HG03442 (cell line): ENCODE measurements at regions not wholly inside any gene's neighbourhood (a gene's known extent, or its start where the extent isn't known, plus 50 kb on each side); places are given as distances from the start of the nearest gene placed in this dataset.
A peak's percentile ranks its signal among the peaks of the same experiment; 100 is the strongest.
"Not testable (repeated sequence)": the region's sequence is repeated elsewhere in the genome, so short reads cannot be mapped to it uniquely, and the experiment has no call there.

ENCODE experiments used
- ATAC-seq: cut with Tn5 transposase; IDR thresholded peaks from one replicate; pipeline ENCODE4 v1.9.1; 2021; ENCODE audit warnings: mild to moderate bottlenecking, moderate library complexity; ENCODE audit not compliant: unreplicated experiment

DNA sequence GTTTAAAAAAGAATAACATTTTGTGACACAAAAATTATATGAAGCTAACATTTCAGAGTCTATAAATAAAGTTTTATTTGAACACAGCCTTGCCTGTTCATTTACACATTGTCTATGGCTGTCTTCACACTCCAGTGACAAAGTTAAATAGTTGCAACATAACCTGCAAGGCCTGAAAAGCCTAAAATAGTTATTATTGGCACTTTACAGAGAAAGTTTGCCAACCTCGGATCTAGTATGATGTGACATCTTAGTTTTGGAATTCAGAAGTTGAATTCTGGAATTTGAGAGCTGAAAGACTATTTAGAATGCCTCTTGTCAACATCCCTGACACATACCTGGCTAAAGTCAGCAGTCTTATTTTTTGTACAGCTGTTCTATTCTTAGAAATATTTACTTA, 68.3 kb downstream of the DYRK2 start:
- no peak for ATAC-seq

DNA sequence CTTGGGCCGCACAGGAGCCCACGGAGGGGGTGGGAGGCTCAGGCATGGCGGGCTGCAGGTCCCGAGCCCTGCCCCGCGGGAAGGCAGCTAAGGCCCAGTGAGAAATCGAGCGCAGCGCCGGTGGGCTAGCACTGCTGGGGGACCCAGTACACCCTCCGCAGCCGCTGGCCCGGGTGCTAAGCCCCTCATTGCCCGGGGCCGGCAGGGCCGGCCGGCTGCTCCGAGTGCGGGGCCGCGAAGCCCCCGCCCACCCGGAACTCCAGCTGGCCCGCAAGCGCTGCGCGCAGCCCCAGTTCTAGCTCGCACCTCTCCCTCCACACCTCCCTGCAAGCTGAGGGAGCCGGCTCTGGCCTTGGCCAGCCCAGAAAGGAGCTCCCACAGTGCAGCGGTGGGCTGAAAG, 70.8 kb downstream of the DYRK2 start:
- ATAC-seq, result not testable (repeated sequence)

DNA sequence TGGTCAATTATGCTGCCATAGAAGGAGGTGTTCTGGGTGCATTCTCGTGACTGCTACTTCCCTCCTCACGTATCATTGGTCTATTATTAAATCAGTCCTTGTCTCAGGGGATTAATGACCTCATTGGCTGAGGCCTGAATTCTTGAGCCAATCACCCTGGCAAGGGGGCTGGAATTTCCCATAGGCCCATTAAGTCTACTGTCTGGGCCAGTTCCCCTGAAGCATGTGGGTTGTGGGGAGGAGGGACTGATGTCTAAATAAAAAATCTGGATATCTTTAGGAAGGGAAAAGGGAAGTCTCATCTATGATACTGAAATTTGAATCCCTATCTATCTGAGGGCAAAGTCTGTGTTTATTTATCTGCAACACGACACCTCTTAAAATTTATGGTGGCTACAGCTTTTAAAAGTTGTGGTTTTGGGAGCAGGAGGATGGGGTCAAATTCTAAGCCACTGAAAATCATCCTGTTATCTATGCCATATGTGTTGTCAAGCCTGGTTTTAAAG, 71.9 kb downstream of the DYRK2 start:
- no peak for ATAC-seq

DNA sequence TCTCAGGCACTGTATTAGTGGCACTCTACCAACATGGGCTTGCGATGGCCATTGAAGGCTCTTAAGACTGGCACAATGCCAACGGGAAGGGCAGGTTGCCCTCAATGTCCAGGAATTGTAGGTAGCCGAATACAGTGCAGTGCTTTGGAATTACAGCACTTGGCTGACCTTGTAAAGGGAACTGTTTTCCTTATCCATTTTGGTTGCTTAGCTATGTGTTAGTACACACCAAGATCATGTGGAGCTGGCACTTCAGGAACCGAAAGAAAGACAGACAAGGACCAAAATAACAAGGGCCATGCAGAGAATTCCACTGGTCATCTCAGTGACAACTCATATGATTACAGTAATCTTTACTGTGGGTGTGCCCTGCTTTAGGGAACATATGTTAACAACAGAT, 72.7 kb downstream of the DYRK2 start:
- no peak for ATAC-seq

DNA sequence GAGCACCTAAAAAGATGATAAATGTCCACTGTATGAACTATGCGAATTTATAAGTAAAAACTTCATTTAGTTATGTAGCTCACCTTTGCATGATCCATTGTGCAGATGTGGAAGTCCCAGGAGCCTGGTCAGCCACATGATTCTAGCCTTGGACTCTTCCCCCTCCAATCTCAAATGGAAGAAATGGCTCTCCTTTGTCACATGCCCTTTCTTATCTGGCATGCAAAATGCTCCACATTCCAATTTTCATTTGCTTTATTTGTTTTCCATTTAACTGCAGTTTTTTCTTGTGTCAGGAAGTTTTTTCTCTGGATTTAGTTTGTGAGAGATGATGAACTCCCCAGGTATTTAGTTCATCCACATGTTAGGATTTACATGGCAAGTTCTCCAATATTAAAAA, 73.8 kb downstream of the DYRK2 start:
- no peak for ATAC-seq

DNA sequence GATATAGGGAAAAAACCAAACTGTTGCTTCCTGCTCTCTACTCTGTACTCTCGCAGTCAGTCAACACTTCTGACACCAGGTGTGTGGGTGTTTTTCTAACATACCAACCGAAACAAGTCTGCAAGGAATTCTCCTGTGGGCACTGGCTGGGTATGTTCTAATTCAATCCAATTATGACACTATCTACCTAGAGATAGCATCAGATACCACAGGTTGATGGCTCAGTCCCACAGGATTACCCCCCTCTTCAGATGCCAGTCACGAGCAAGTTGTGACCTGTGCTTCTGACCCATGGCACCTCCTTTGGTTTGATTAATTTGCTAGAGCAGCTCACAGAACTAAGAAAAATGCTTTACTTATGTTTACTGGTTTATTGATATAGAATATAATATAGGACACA, 78.3 kb downstream of the DYRK2 start:
- no peak for ATAC-seq

DNA sequence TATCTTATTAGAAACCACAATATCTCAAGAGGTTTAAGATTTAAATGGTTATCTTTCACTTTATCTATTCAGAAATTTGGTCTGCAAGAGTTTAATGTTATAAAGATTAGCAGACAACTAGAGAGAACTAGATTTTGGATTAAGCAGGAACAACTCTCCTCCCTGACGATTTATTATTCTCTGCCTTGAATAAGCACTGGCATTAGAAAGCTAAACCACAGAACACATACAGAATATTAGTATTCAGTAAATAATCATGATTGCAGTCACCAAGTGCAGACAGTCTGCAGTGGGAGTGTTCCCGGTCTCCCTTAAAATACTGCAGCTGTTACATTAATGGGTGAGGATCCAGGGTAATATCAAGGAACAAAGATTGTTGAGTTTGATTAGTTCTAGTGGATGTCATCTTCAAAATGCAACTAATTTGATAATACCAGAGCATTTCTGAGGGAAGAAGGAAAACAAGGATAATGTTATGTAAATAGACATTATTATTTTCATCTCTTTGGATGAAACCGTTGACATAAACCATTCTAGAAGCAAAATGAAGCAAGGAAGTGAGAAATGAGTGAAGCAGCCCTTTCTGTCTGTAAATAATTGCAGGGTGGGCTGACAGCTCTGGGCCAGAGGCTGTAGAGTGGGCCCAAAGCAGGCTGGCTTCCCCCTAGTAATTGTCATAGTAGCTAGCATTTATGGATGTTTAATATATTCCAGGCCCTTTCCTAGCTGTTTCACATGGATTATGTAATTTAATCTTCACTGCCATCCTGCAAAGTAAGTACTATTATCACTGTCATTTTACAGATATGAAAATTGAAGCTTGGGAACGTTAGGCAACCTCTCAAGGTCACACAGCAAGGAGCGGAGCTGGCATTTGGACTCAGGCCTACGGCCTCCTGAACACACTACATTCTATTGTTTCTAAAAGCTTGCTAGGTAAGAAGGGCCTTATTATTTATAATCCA, 79.4 kb downstream of the DYRK2 start:
- ATAC-seq, result no peak

DNA sequence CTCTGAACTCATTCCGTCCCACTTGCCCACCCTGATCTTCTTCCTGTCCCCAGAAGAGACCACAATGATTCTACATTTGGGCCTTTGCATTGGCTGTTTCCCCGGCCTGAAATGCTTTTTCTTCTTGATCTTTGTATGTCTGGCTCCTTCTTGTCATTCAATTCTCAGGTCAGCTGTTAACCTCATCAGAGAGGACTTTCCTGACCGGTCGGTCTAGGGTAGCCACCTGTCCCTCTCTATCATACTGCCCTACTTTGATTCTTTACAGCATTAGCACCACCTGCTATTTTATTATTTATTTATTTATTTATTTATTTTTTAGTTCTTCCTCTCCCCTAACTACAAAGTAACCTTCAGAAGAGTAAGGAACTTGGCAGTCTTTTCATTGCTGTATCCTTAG, 84.3 kb downstream of the DYRK2 start:
- no peak for ATAC-seq

DNA sequence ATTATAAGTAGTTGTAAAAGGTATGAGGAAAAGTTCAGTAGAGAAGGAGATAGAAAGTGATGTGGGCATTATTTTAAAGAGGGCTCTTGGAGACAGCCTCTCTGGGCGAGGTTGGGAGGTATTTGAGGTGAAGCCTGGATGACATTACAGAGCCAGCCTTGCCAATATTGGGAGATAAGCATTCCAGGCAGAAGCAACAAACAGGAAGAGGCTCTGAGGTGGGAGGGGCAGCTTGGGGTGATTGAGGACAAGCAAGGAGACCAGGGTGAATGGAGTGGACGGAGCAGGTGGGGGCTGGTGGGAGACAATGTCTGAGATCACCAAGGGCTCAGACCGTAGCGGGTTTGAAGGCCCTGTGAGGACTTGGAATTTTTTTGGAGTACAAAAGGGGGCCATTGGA, 87.3 kb downstream of the DYRK2 start:
- no peak for ATAC-seq

DNA sequence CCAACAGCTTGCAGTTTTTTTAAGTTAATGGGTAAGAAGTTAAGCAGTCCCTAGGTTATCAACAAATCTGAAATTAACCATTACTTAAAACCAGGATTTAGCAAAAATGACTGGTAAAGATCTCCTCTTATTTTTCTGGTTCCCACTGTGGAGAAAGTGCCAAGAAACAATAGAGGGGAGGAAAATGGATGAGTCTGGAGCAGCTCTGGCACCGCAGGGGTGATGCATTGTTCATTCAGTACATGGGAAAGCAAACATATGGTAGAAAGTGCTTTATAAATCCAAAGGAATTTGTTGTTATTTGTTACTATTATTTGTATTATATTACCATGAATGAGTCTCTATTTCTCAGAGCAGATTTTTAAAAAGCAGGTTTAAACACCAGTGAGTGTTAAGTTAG, 92.2 kb downstream of the DYRK2 start:
- ATAC-seq, result no peak

DNA sequence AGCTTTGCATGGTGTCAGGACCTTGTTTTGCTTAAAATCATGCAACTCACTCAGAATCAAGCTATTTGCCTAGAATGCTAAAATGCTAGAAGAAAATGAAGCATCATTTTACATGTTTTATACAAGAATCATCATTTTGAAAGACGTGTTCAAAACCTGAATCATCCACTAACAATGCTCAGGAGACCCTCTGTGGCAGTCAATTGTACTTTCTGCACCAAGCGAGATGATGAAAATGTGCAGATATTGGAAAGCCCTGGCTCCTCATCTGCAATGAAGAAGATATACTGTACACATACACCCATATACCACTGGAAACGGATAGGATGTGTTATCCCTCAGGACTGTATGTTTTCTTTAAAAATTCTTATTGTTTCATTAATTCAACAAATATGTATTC, 92.7 kb downstream of the DYRK2 start:
- no peak for ATAC-seq

DNA sequence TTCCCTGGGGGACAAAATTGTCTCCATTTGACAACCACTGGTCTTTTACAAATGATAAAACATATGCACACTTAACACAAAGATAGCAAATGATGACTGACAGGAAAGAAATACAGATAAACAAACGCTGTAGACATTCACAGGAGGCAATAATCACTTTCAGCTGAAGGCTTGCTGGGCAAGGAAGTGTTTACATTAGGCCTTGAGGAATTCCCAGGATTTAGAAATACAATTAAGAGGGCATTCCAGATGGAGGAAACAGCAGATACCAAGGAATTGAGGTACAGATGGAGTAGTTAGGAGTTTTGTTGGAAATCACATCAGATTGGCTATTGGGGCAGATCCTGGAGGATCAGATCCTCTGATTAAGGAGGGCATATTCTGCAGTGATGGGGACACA, 93.9 kb downstream of the DYRK2 start:
- ATAC-seq, result no peak

DNA sequence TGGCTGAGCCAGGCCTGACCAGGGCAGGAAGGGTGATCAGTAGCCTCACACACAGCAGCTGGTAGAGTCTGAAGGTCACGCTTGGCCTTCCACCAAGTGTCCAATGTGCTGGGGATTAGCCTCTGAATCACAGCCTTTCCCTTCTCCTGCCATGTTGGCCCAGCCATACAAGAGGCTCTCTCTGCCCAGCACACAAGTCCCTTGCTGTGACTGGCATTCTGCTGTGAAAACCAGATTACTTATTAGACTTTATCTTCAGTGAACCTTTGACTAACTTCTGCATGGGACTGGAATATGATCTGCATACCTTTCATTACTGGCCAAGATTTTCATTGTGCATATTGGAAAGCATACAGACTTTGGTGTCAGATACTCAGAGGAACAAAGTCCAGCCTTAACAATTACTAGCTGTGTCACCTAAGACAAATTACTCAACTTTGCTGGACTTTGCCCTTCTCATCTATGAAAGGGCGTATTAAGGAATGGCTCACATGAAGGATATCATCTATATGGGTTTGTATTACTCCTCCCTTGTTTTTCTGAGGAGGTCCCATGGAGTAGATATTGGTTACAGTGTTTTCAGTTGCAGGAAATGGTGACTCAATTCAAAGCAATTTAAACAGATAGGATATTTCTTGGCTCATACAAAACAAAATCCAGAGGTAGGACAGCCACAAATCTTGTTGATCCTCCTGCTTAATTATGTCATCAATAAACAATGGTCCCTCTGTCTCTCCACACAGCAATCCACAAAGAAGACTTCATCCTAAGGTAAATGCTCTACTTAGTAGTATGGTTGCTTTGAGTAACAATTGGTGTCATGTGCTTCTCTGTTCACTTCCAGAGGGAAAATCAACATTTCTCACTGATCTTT, 99.6 kb downstream of the DYRK2 start:
- ATAC-seq, result no peak

DNA sequence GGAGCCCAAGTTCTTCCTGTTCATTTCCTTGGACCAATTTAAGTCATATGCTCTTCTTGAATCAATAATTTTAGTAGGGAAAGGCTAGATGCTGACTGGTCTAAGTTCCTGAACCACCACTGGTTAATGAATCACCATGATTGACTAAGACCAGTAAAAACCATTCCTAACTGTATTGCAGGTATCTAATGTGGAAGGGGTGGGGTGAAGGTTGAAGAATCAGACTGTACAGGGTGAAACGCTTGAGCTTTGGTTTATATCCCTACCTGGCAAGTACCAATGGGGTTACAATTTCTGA, 100.1 kb downstream of the DYRK2 start:
- ATAC-seq, result no peak

DNA sequence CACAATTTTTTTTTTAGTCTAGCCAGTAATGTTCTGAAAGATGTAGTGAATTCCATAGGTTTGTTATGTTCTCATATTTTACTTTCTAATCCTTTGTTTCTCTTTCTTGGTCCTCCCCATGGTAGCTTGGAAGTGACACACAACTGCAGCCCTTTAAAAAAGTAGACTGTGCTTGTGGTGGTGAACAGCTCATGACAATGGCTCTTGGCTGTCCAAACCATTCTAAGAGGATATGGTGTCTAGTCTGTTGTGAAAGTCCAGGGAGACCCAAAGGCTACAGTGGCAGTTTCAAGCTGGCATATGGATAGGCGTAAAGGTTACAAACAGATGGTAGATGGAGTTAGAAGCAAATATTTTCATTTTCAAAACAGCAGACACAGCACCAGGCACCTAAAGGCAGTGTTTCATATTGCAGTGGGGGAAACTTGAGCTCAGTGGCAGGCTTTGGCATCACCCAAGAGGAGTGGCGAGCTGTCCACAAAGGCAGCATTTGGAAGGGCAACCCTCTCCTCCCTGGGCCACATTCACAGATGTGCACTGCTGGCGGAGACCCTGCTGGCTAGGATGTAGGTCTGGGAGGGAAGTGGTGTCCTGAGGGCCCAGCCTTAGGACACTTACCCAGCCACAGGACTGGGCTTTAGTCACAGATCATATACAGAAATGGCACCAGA, 102.1 kb downstream of the DYRK2 start:
- no peak for ATAC-seq

DNA sequence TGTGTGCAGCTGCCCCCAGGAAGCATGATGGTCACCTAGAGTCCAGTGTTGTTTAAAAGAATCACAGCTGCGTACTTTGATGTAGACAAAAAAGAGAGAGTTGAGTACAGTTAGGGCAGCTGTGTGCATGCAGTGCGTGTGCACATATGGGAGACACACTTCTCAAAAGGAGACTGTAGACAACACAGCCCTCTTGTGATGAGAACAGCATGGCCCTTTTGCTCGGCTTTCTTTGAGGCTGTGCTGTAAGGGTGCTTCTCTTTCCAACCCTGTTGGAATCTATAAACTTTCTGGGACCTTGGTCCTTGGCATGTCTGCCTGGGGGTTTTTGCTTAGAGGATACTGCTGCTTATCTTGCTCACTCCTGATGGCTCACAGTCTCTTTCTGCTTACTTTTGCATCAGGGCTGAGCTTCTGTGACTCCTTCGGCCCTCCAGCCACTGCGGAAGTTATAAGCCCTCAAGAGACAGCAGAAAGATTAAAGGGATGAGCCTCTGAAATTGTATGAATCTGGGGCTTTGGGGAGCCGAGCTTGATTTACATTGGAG, 102.9 kb downstream of the DYRK2 start:
- ATAC-seq, result no peak

DNA sequence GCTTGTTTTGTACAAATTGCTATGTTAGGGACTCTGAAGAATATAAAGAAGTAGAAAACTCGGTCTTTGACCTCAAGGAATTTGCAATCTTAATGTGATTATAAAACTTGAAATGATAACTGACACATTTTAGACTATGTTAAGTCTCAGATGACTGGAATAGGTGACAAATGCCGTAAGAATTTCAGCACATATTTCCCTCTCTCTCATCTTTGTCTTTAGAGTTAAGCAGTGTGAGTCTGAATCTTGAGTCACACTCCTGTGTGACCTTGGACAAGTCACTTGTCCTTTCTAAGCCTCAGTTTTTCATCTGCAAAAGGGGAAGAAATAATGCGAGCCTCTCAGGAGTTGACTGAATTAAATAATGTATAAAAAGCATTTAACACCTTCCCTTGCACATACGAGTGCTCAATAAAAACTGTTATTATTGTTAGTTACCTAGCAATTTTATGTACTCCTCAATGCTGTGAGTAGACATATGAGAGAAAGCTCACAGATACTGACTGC, 103.7 kb downstream of the DYRK2 start:
- ATAC-seq, result no peak

DNA sequence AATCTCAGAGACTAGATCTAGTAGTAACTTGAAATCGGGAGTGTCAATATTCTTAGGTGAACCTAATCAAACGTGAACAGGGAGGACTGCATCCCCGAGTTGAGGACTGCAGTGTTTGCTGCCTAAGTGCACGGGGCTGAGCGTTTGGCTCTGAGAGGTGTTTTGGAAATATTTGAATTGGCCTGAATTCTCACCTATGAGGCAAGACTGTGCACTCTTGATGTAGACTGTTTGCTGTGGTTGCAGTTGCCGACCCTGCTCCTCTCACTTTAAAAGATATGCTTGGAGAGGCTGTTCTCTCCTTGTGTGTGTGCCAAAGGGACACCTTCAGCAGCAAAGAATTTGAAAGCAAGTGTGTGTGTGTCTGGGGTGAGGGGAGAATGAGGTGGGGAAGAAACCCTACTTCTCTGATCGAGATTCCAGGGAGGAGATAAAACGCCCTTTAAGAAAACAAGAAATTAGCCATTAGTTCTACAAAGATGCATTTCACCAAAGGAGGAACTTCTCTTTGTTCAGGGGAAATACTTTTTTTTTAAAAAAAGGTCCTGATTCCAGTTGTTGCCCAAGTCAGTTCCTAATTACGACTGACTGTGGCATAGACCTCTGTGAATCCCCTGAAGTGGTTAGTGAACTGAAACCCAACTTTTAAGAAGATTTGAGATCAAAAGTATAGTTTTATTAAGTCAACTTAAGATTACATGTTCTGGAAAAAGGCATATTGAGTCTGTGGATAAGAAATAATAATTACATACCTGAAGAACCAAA, 106.6 kb downstream of the DYRK2 start:
- no peak for ATAC-seq

DNA sequence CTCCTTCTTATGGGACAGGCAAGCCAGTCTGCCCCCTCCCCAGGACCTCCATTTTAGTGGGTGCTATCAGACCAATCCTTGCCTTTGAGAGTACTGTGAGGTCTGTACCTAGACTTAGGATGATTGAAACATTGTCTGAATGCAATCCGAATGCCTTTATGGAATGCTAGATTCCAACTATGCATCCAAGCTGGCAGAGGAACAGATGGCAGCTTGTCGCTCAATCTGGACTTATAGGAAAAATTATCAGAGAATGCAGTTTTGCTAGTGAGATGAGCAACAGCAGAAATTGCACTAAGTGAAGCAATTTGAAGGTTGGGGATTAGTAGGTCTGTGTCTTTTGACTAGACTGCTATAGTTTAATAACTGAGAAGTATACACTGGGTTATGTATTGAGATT, 109.1 kb downstream of the DYRK2 start:
- peak; percentile 11 for ATAC-seq

DNA sequence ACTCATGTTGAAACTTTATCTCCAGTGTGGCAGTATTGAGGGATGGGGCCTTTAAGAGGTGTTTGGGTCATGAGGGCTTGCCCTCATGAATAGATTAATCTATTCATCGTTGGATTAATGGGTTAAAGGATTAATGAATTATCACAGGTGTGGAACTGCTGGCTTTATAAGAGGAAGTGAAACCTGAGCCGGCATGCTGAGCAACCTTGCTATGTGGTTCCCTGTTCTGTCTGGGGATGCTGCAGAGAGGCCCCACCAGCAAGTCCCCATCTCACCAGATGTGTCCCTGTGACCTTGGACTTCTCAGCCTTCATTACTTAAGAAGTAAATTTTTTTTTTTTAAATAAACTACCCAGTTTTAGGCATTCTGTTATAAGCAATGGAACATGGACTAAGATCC, 109.6 kb downstream of the DYRK2 start:
- peak; percentile 97 for ATAC-seq
